Caco-2 (cell line): ENCODE measurements at regions not wholly inside any gene's neighbourhood (a gene's known extent, or its start where the extent isn't known, plus 50 kb on each side); places are given as distances from the start of the nearest gene placed in this dataset.
"Not testable (repeated sequence)": the region's sequence is repeated elsewhere in the genome, so short reads cannot be mapped to it uniquely, and the experiment has no call there.

Experiments
- BruUV-seq: library from RNA; stranded (reverse); fragments of 400-500 nt; replicated peaks from 2 replicates; lab custom pipeline; 2021; lab: Mats Ljungman, UMichigan
- CTCF ChIA-PET: fragments of 300-600 bp; sonication (Branson Sonifier 250); formaldehyde crosslinking; loops from one replicate; lab custom pipeline; 2022; ENCODE audit warnings: antibody characterized with exemption; lab: Charles Lee
- POLR2A ChIA-PET: fragments of 300-600 bp; sonication (Branson Sonifier 250); formaldehyde crosslinking; loops from one replicate; lab custom pipeline; 2022; ENCODE audit warnings: antibody characterized with exemption; lab: Charles Lee
- DNase-seq, 2 experiments: peaks; one replicate each; pipeline versions ENCODE4 v3.0.0 to v3.0.0-alpha.2; 2020 to 2022
- H3K27me3 ChIP-seq: replicated peaks from 2 replicates; pipeline ENCODE4 v1.6.0; 2011; ENCODE audit warnings: low read length; ENCODE audit not compliant: control insufficient read depth, insufficient read depth
- H3K36me3 ChIP-seq: 2 replicates; pipeline ENCODE4 v1.5.1; 2011; ENCODE audit warnings: low read length; ENCODE audit not compliant: control insufficient read depth, insufficient read depth
- H3K4me1 ChIP-seq: fragments of 250-450 bp; sonication (Bioruptor Pico); 2 replicates; pipeline ENCODE4 v1.5.1; 2020; ENCODE audit warnings: mild to moderate bottlenecking
- H3K4me3 ChIP-seq: 2 replicates; pipeline ENCODE4 v1.5.1; 2011; ENCODE audit warnings: low read depth, mild to moderate bottlenecking, control low read depth, low read length
- H3K9me3 ChIP-seq: fragments of 250-450 bp; sonication (Bioruptor Pico); 2 replicates; pipeline ENCODE4 v1.5.1; 2020; ENCODE audit warnings: mild to moderate bottlenecking, moderate library complexity
- H3K27ac Mint-ChIP-seq: one replicate; pipeline ENCODE4 v1.8.0; 2022; ENCODE audit warnings: mixed read lengths; ENCODE audit not compliant: unreplicated experiment
- H3K27me3 Mint-ChIP-seq: one replicate; pipeline ENCODE4 v1.8.0; 2022; ENCODE audit warnings: mixed read lengths; ENCODE audit not compliant: insufficient read depth, unreplicated experiment
- H3K36me3 Mint-ChIP-seq: one replicate; pipeline ENCODE4 v1.8.0; 2022; ENCODE audit warnings: mild to moderate bottlenecking, mixed read lengths; ENCODE audit not compliant: insufficient read depth, unreplicated experiment
- H3K4me1 Mint-ChIP-seq: one replicate; pipeline ENCODE4 v1.8.0; 2022; ENCODE audit warnings: low read depth, mixed read lengths; ENCODE audit not compliant: unreplicated experiment
- H3K4me3 Mint-ChIP-seq: one replicate; pipeline ENCODE4 v1.8.0; 2022; ENCODE audit warnings: mild to moderate bottlenecking, moderate library complexity, mixed read lengths; ENCODE audit not compliant: unreplicated experiment
- H3K9me3 Mint-ChIP-seq: one replicate; pipeline ENCODE4 v1.8.0; 2022; ENCODE audit warnings: mixed read lengths; ENCODE audit not compliant: unreplicated experiment
- CTCF ChIP-seq, 2 experiments: fragments of 200-600 bp in 1 of 2; IDR thresholded peaks; 1 replicate in 1 of 2; 2 replicates in 1 of 2; pipeline versions ENCODE4 v1.5.1 to v1.8.0; 2011 to 2022; ENCODE audit warnings: antibody characterized with exemption in 1 of 2, control low read depth in 1 of 2, inconsistent platforms in 1 of 2, low read depth in 1 of 2, low read length in 1 of 2, mild to moderate bottlenecking in 1 of 2, moderate library complexity in 1 of 2; ENCODE audit not compliant: insufficient read depth in 1 of 2, severe bottlenecking in 1 of 2, unreplicated experiment in 1 of 2
- intact Hi-C: fragments of 100-400 bp; cut with micrococcal nuclease; formaldehyde crosslinking; loops from one replicate; pipeline ENCODE4 v1.10.0; 2022; ENCODE audit not compliant: unreplicated experiment

- CTCF ChIA-PET: no interaction called here
- Mint-ChIP-seq H3K4me3 (no peak overlapping the region), H3K36me3 (no peaks in the 10 kb centered on the region), H3K4me1 (no peaks in the 10 kb centered on the region), H3K27ac (no peak overlapping the region), H3K9me3 (no peaks in the 10 kb centered on the region), H3K27me3 (peaks cover 22% of the 10 kb centered on the region)
- H3K36me3 ChIP-seq: no peaks in the 10 kb centered on the region
- 0 out of 2 replicates have a peak, but pooled peaks cover 2% of the 10 kb centered on the region for H3K9me3 ChIP-seq
- POLR2A ChIA-PET: no interaction called here
- no peaks in the 10 kb centered on the region for H3K4me1 ChIP-seq
- H3K27me3 ChIP-seq: no peaks in the 10 kb centered on the region
- no peak for TF ChIP-seq CTCF (IDR thresholded peaks at IDR 0.05; ENCODE audit: insufficient read depth in 1 of 2, low read depth in 1 of 2, low read length in 1 of 2, severe bottlenecking in 1 of 2, unreplicated experiment in 1 of 2)
- H3K4me3 ChIP-seq: no peak overlapping the region
- BruUV-seq: no TSS peak
- no peak for DNase-seq
- intact Hi-C loops: no loop called here
These were observed 679.5 kb downstream of the MAFB start for GRCh38 chr20:40009542-40009941.

GRCh38 chr20:40008177-40008576 lies 680.9 kb downstream of the MAFB start:
- no TSS peak for BruUV-seq
- Mint-ChIP-seq H3K36me3 (no peaks in the 10 kb centered on the region), H3K9me3 (no peaks in the 10 kb centered on the region), H3K27ac (no peak overlapping the region), H3K4me1 (no peaks in the 10 kb centered on the region), H3K27me3 (peaks cover 25% of the 10 kb centered on the region), H3K4me3 (no peak overlapping the region)
- DNase-seq: no peak
- intact Hi-C loops: no loop called here
- ChIA-PET POLR2A (no interaction called here), CTCF (no interaction called here)
- Histone ChIP-seq H3K9me3 (0 out of 2 replicates have a peak, but pooled peaks cover 2% of the 10 kb centered on the region), H3K36me3 (no peaks in the 10 kb centered on the region), H3K27me3 (no peaks in the 10 kb centered on the region), H3K4me1 (no peaks in the 10 kb centered on the region), H3K4me3 (no peak overlapping the region)
- TF ChIP-seq CTCF (IDR thresholded peaks at IDR 0.05; ENCODE audit: insufficient read depth in 1 of 2, low read depth in 1 of 2, low read length in 1 of 2, severe bottlenecking in 1 of 2, unreplicated experiment in 1 of 2): no peak

DNA sequence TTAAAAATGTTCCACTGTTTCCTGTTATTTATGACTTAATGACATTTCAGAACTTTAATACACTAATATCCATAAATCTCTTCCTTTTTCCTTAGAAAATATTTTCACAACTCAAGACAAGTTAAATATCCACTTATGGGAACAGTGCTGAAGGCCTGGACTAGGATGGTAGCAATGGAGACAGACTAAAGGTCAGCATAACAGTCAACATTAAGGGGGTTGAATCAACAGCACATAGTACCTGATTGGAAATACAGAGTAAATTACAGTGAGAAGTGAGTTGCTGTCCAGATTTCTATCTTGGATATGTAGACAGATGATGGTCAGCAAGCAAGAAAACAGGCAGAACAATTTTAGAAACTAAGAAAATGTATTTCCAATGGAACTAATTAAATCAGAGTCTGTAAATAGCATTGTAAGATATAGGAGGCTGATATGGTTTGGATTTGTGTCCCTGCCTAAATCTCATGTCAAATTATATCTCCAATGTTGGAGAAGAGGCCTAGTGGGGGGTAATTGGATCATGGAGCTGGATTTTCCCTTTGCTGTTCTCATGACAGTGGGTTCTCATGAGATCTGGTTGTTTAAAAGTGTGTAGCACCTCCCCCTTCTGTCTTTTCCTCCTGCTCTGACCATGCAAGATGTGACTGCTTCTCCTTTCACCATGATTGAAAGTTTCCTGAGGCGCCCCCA lies 682.7 kb downstream of the MAFB start:
- no peaks in the 10 kb centered on the region for H3K4me1 Mint-ChIP-seq

DNA sequence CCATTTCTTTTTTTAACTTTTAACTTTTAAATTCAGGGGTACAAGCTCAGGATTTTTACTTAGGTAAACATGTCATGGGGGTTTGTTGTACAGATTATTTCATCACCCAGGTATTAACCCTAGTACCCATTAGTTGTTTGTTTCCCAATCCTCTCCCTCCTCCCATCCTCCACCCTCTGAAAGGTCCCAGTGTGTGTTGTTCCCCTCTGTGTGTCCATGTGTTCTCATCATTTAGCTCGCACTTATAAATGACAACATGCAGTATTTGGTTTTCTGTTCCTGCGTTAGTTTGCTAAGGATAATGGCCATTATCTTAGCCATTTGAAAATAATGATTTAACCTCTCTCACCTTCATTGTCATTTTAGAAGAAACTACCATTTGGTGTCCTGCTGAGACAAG lies 684.9 kb downstream of the MAFB start:
- POLR2A ChIA-PET, H3K27me3 Mint-ChIP-seq, H3K27me3 ChIP-seq, DNase-seq, H3K36me3 ChIP-seq, H3K4me1 Mint-ChIP-seq, H3K4me1 ChIP-seq, BruUV-seq, H3K4me3 ChIP-seq, intact Hi-C loops, H3K9me3 Mint-ChIP-seq, H3K27ac Mint-ChIP-seq, H3K9me3 ChIP-seq, H3K4me3 Mint-ChIP-seq, H3K36me3 Mint-ChIP-seq, CTCF ChIA-PET: not testable (repeated sequence)

More for the DNA sequence above, 682.7 kb downstream of the MAFB start:
- Histone ChIP-seq H3K36me3 (no peaks in the 10 kb centered on the region), H3K9me3 (0 out of 2 replicates have a peak, but pooled peaks cover 2% of the 10 kb centered on the region), H3K27me3 (no peaks in the 10 kb centered on the region), H3K4me1 (no peaks in the 10 kb centered on the region), H3K4me3 (no peak overlapping the region)
- CTCF ChIA-PET: no interaction called here
- H3K27ac Mint-ChIP-seq: no peak overlapping the region
- no peaks in the 10 kb centered on the region for H3K9me3 Mint-ChIP-seq
- no peak for TF ChIP-seq CTCF (IDR thresholded peaks at IDR 0.05; ENCODE audit: insufficient read depth in 1 of 2, low read depth in 1 of 2, low read length in 1 of 2, severe bottlenecking in 1 of 2, unreplicated experiment in 1 of 2)
- no TSS peak for BruUV-seq
- DNase-seq: no peak
- POLR2A ChIA-PET: no interaction called here
- no peak overlapping the region for H3K4me3 Mint-ChIP-seq
- intact Hi-C loops: no loop called here
- no peaks in the 10 kb centered on the region for H3K36me3 Mint-ChIP-seq
- peaks cover 15% of the 10 kb centered on the region for H3K27me3 Mint-ChIP-seq
